ENCODE measurements at regions not wholly inside any gene's neighbourhood (a gene's known extent, or its start where the extent isn't known, plus 50 kb on each side); places are given as distances from the start of the nearest gene placed in this dataset.

DNA sequence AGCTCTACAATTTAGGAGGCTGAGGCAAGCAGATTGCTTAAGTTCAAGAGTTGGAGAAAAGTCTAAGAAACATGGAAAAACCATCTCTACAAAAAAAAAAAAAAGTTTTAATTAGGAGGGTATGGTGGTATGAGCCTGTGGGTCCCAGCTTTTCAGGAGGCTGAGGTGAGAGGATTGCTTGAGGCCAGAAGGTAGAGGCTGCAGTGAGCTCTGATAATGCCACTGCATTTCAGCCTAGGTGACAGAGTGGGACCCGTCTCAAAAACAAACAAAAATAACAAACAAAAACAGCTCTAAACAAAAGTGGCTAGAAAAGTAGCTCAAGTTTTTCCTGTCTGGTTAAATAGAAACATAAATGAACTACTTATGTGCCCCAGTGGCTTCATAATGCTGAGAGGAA lies 2133.6 kb upstream of the DEFB115 start:
- TF ChIP-seq, protein P1, sequence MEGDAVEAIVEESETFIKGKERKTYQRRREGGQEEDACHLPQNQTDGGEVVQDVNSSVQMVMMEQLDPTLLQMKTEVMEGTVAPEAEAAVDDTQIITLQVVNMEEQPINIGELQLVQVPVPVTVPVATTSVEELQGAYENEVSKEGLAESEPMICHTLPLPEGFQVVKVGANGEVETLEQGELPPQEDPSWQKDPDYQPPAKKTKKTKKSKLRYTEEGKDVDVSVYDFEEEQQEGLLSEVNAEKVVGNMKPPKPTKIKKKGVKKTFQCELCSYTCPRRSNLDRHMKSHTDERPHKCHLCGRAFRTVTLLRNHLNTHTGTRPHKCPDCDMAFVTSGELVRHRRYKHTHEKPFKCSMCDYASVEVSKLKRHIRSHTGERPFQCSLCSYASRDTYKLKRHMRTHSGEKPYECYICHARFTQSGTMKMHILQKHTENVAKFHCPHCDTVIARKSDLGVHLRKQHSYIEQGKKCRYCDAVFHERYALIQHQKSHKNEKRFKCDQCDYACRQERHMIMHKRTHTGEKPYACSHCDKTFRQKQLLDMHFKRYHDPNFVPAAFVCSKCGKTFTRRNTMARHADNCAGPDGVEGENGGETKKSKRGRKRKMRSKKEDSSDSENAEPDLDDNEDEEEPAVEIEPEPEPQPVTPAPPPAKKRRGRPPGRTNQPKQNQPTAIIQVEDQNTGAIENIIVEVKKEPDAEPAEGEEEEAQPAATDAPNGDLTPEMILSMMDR (IDR thresholded peaks at IDR 0.05; ENCODE audit: insufficient read depth, low read depth, low read length, missing control alignments): no peak
- DNase-seq (ENCODE audit: low read depth): no peak
- H3K4me3 ChIP-seq (ENCODE audit: low read depth, low read length): no peak overlapping the region
